Muscle layer of colon (tissue), 2 donors: ENCODE measurements at regions not wholly inside any gene's neighbourhood (a gene's known extent, or its start where the extent isn't known, plus 50 kb on each side); places are given as distances from the start of the nearest gene placed in this dataset.

ENCODE experiments used
- H3K27ac ChIP-seq: one replicate; pipeline ENCODE4 v1.7.0; 2013; ENCODE audit warnings: low read depth, mild to moderate bottlenecking, low read length, moderate library complexity
- H3K27me3 ChIP-seq, 2 donors: one replicate each; pipeline ENCODE4 v1.7.0; 2013; ENCODE audit warnings: low read length in 2 of 2, mild to moderate bottlenecking in 2 of 2; ENCODE audit not compliant: insufficient read depth in 2 of 2, control insufficient read depth in 1 of 2
- H3K36me3 ChIP-seq: one replicate; pipeline ENCODE4 v1.7.0; 2013; ENCODE audit warnings: mild to moderate bottlenecking, low read length; ENCODE audit not compliant: insufficient read depth
- H3K4me1 ChIP-seq: one replicate; pipeline ENCODE4 v1.7.0; 2013; ENCODE audit warnings: mild to moderate bottlenecking, low read length; ENCODE audit not compliant: insufficient read depth
- H3K4me3 ChIP-seq, 2 donors: one replicate each; pipeline ENCODE4 v1.7.0; 2013; ENCODE audit warnings: low read length in 2 of 2, low read depth in 1 of 2, mild to moderate bottlenecking in 1 of 2, moderate library complexity in 1 of 2
- H3K9ac ChIP-seq: one replicate; pipeline ENCODE4 v1.7.0; 2013; ENCODE audit warnings: low read length
- H3K9me3 ChIP-seq: one replicate; pipeline ENCODE4 v1.7.0; 2013; ENCODE audit warnings: mild to moderate bottlenecking, low read length
- donor health status: abdominal sarcoma.
- donor health status: Adenocarcinoma of cecum.

GRCh38 chrX:40326186-40326965, 228.6 kb upstream of the BCOR start:
- Histone ChIP-seq H3K4me3 (no peak overlapping the region), H3K36me3 (no peaks in the 10 kb centered on the region), H3K27ac (no peak overlapping the region), H3K9me3 (peaks cover 5% of the 10 kb centered on the region), H3K27me3 (peaks cover 0 to 11% of the 10 kb centered on the region in 2 donors), H3K9ac (no peak overlapping the region), H3K4me1 (no peaks in the 10 kb centered on the region)

- Histone ChIP-seq H3K4me1 (no peaks in the 10 kb centered on the region), H3K27ac (no peak overlapping the region), H3K27me3 (peaks cover 0 to 11% of the 10 kb centered on the region in 2 donors), H3K9me3 (peaks cover 6% of the 10 kb centered on the region), H3K36me3 (no peaks in the 10 kb centered on the region), H3K9ac (no peak overlapping the region), H3K4me3 (no peak overlapping the region)
Measured at GRCh38 chrX:40325161-40325560, 227.4 kb upstream of the BCOR start.

GRCh38 chrX:40323977-40324376, 226.2 kb upstream of the BCOR start:
- no peaks in the 10 kb centered on the region for H3K36me3 ChIP-seq
- H3K27ac ChIP-seq: no peak overlapping the region
- H3K4me1 ChIP-seq: no peaks in the 10 kb centered on the region
- peaks cover 6% of the 10 kb centered on the region for H3K9me3 ChIP-seq
- no peak overlapping the region for H3K9ac ChIP-seq
- peaks cover 0 to 10% of the 10 kb centered on the region in 2 donors for H3K27me3 ChIP-seq
- no peak overlapping the region for H3K4me3 ChIP-seq

GRCh38 chrX:40320819-40321218, 223.1 kb upstream of the BCOR start:
- Histone ChIP-seq H3K9me3 (peaks cover 6% of the 10 kb centered on the region), H3K36me3 (no peaks in the 10 kb centered on the region), H3K9ac (no peak overlapping the region), H3K27ac (no peak overlapping the region), H3K4me3 (no peak overlapping the region), H3K4me1 (no peaks in the 10 kb centered on the region), H3K27me3 (no peaks in the 10 kb centered on the region)

- Histone ChIP-seq H3K9ac (no peak overlapping the region), H3K27ac (no peak overlapping the region), H3K36me3 (no peaks in the 10 kb centered on the region), H3K27me3 (no peaks in the 10 kb centered on the region), H3K4me1 (no peaks in the 10 kb centered on the region), H3K9me3 (peaks cover 6% of the 10 kb centered on the region), H3K4me3 (no peak overlapping the region)
Measured at GRCh38 chrX:40318801-40319200, 221.0 kb upstream of the BCOR start.

GRCh38 chrX:40318076-40318475, 220.3 kb upstream of the BCOR start:
- H3K9me3 ChIP-seq: peaks cover 6% of the 10 kb centered on the region
- H3K27ac ChIP-seq: no peak overlapping the region
- H3K36me3 ChIP-seq: no peaks in the 10 kb centered on the region

GRCh38 chrX:40316502-40316901, 218.7 kb upstream of the BCOR start:
- Histone ChIP-seq H3K27ac (no peak overlapping the region), H3K9ac (no peak overlapping the region), H3K36me3 (no peaks in the 10 kb centered on the region), H3K4me3 (no peak overlapping the region), H3K9me3 (peaks cover 3% of the 10 kb centered on the region), H3K27me3 (no peaks in the 10 kb centered on the region), H3K4me1 (no peaks in the 10 kb centered on the region)

More at GRCh38 chrX:40318076-40318475, 220.3 kb upstream of the BCOR start:
- no peaks in the 10 kb centered on the region for H3K4me1 ChIP-seq
- H3K27me3 ChIP-seq: no peaks in the 10 kb centered on the region
- H3K9ac ChIP-seq: no peak overlapping the region
- H3K4me3 ChIP-seq: no peak overlapping the region

- Histone ChIP-seq H3K4me1 (no peaks in the 10 kb centered on the region), H3K27me3 (no peaks in the 10 kb centered on the region), H3K9me3 (no peaks in the 10 kb centered on the region)
Measured at GRCh38 chrX:40314070-40314469, 216.3 kb upstream of the BCOR start.

GRCh38 chrX:40313269-40313668, 215.5 kb upstream of the BCOR start:
- H3K27me3 ChIP-seq: no peaks in the 10 kb centered on the region
- no peak overlapping the region for H3K27ac ChIP-seq
- H3K4me3 ChIP-seq: no peak overlapping the region
- H3K9ac ChIP-seq: no peak overlapping the region
- no peaks in the 10 kb centered on the region for H3K9me3 ChIP-seq
- no peaks in the 10 kb centered on the region for H3K36me3 ChIP-seq
- H3K4me1 ChIP-seq: no peaks in the 10 kb centered on the region

More at GRCh38 chrX:40314070-40314469, 216.3 kb upstream of the BCOR start:
- H3K9ac ChIP-seq: no peak overlapping the region
- no peak overlapping the region for H3K4me3 ChIP-seq
- no peak overlapping the region for H3K27ac ChIP-seq
- H3K36me3 ChIP-seq: no peaks in the 10 kb centered on the region

- Histone ChIP-seq H3K9ac (no peak overlapping the region), H3K27me3 (no peaks in the 10 kb centered on the region), H3K9me3 (no peaks in the 10 kb centered on the region), H3K4me3 (no peak overlapping the region), H3K27ac (no peak overlapping the region), H3K4me1 (no peaks in the 10 kb centered on the region), H3K36me3 (no peaks in the 10 kb centered on the region)
Measured at GRCh38 chrX:40310447-40310846, 212.7 kb upstream of the BCOR start.

- Histone ChIP-seq H3K36me3 (no peaks in the 10 kb centered on the region), H3K9me3 (no peaks in the 10 kb centered on the region), H3K4me3 (no peak overlapping the region), H3K27me3 (no peaks in the 10 kb centered on the region), H3K4me1 (no peaks in the 10 kb centered on the region), H3K9ac (no peak overlapping the region), H3K27ac (no peak overlapping the region)
Measured at GRCh38 chrX:40310016-40310415, 212.3 kb upstream of the BCOR start.

- no peaks in the 10 kb centered on the region for H3K27me3 ChIP-seq
Measured at GRCh38 chrX:40307871-40308270, 210.1 kb upstream of the BCOR start.

More at GRCh38 chrX:40307871-40308270, 210.1 kb upstream of the BCOR start:
- no peak overlapping the region for H3K4me3 ChIP-seq
- H3K4me1 ChIP-seq: no peaks in the 10 kb centered on the region
- H3K9ac ChIP-seq: no peak overlapping the region
- H3K27ac ChIP-seq: no peak overlapping the region
- H3K36me3 ChIP-seq: no peaks in the 10 kb centered on the region
- no peaks in the 10 kb centered on the region for H3K9me3 ChIP-seq
